HEK293 (cell line): ENCODE measurements at regions not wholly inside any gene's neighbourhood (a gene's known extent, or its start where the extent isn't known, plus 50 kb on each side); places are given as distances from the start of the nearest gene placed in this dataset.

Experiments used
- CTCF ChIA-PET: fragments of 350-600 bp; formaldehyde crosslinking; extraction: SDS; loops from one replicate; lab custom pipeline; 2021; ENCODE audit warnings: antibody characterized with exemption; lab: Yijun Ruan, JAX
- POLR2A ChIA-PET: fragments of 300-600 bp; formaldehyde crosslinking; extraction: SDS; loops from one replicate; lab custom pipeline; 2020; ENCODE audit warnings: antibody characterized with exemption, inconsistent platforms; lab: Yijun Ruan, JAX
- H3K27ac ChIP-seq: fragments of 200-500 bp; sonication (Bioruptor generic); 2 replicates; pipeline ENCODE4 v1.5.1; 2014; ENCODE audit warnings: low read depth, low read length, control low read depth, inconsistent platforms; ENCODE audit errors: extremely low read depth
- H3K36me3 ChIP-seq, 2 experiments: fragments of 200-500 bp in 1 of 2; sonication (Bioruptor generic) in 1 of 2; 1 replicate in 1 of 2; 2 replicates in 1 of 2; pipeline ENCODE4 v1.5.1; 2014 to 2017; ENCODE audit warnings: inconsistent platforms in 2 of 2, low read length in 2 of 2; ENCODE audit not compliant: control insufficient read depth in 2 of 2, insufficient read depth in 1 of 2
- H3K4me1 ChIP-seq: fragments of 200-500 bp; sonication (Bioruptor generic); 2 replicates; pipeline ENCODE4 v1.5.1; 2014; ENCODE audit warnings: mild to moderate bottlenecking, low read length, inconsistent platforms; ENCODE audit not compliant: control insufficient read depth, insufficient read depth
- H3K4me3 ChIP-seq: 2 replicates; pipeline ENCODE4 v1.5.1; 2011; ENCODE audit warnings: low read depth, mild to moderate bottlenecking, control low read depth, low read length, moderate library complexity
- H3K9me3 ChIP-seq: fragments of 200-500 bp; sonication (Bioruptor generic); 2 replicates; pipeline ENCODE4 v1.5.1; 2014; ENCODE audit warnings: low read depth, low read length, inconsistent platforms; ENCODE audit not compliant: control insufficient read depth, insufficient read depth
- GLI2 ChIP-seq: fragments of 450-650 bp; formaldehyde crosslinking; IDR thresholded peaks from 2 replicates; pipeline ENCODE4; 2017; ENCODE audit warnings: missing biosample characterization, missing genetic modification characterization, low read depth, borderline replicate concordance
- HOXA7 ChIP-seq: sonication (generic); formaldehyde crosslinking; IDR thresholded peaks from 2 replicates; pipeline ENCODE4 v1.8.1; 2022; ENCODE audit warnings: missing genetic modification reagents, borderline replicate concordance
- SP2 ChIP-seq: fragments of 450-650 bp; formaldehyde crosslinking; IDR thresholded peaks from 2 replicates; pipeline ENCODE4 v1.5.1; 2016; ENCODE audit warnings: missing biosample characterization, missing genetic modification characterization
- YY1 ChIP-seq: fragments of 450-650 bp; formaldehyde crosslinking; IDR thresholded peaks from 2 replicates; pipeline ENCODE4 v1.5.1; 2018; ENCODE audit warnings: missing biosample characterization, missing genetic modification characterization
- ZBTB21 ChIP-seq: fragments of 450-650 bp; formaldehyde crosslinking; IDR thresholded peaks from 2 replicates; pipeline ENCODE4 v1.5.1; 2017; ENCODE audit warnings: missing biosample characterization, missing genetic modification characterization
- ZNF24 ChIP-seq: fragments of 450-650 bp; formaldehyde crosslinking; IDR thresholded peaks from 2 replicates; pipeline ENCODE4 v1.5.1; 2016; ENCODE audit warnings: missing biosample characterization, missing genetic modification characterization
- ZNF521 ChIP-seq: fragments of 450-650 bp; formaldehyde crosslinking; IDR thresholded peaks from 2 replicates; pipeline ENCODE4 v1.5.1; 2017; ENCODE audit warnings: missing biosample characterization, mild to moderate bottlenecking, missing genetic modification characterization
- ZNF548 ChIP-seq: fragments of 450-650 bp; formaldehyde crosslinking; IDR thresholded peaks from 2 replicates; pipeline ENCODE4 v1.5.1; 2016; ENCODE audit warnings: missing biosample characterization, missing genetic modification characterization
- ZNF549 ChIP-seq: fragments of 450-650 bp; IDR thresholded peaks from 2 replicates; pipeline ENCODE4 v1.5.1; 2018; ENCODE audit warnings: missing biosample characterization, missing genetic modification characterization, mild to moderate bottlenecking, inconsistent platforms, moderate library complexity
- ZNF596 ChIP-seq: fragments of 450-650 bp; IDR thresholded peaks from 2 replicates; pipeline ENCODE4 v1.5.0; 2018; ENCODE audit warnings: missing biosample characterization, mild to moderate bottlenecking, missing genetic modification characterization, moderate library complexity
- ZNF830 ChIP-seq: fragments of 450-650 bp; IDR thresholded peaks from 2 replicates; pipeline ENCODE4 v1.5.0; 2018; ENCODE audit warnings: missing biosample characterization, missing genetic modification characterization, low read depth, mild to moderate bottlenecking, moderate library complexity
- TF ChIP-seq, protein P1 (sequence below): fragments of 450-650 bp; formaldehyde crosslinking; IDR thresholded peaks from 2 replicates; pipeline ENCODE4 v1.5.1; 2017; ENCODE audit warnings: missing biosample characterization, missing genetic modification characterization
- TF ChIP-seq, protein P2 (sequence below): fragments of 450-650 bp; formaldehyde crosslinking; IDR thresholded peaks from 2 replicates; pipeline ENCODE4 v1.5.1; 2016; ENCODE audit warnings: missing biosample characterization, missing genetic modification characterization
- TF ChIP-seq, protein P3 (sequence below): fragments of 450-650 bp; formaldehyde crosslinking; IDR thresholded peaks from 2 replicates; pipeline ENCODE4 v1.5.1; 2016; ENCODE audit warnings: missing biosample characterization, missing genetic modification characterization, borderline replicate concordance
- TF ChIP-seq, protein P4 (sequence below): fragments of 450-650 bp; formaldehyde crosslinking; IDR thresholded peaks from 2 replicates; pipeline ENCODE4 v1.5.1; 2016; ENCODE audit warnings: missing biosample characterization, missing genetic modification characterization

DNA sequence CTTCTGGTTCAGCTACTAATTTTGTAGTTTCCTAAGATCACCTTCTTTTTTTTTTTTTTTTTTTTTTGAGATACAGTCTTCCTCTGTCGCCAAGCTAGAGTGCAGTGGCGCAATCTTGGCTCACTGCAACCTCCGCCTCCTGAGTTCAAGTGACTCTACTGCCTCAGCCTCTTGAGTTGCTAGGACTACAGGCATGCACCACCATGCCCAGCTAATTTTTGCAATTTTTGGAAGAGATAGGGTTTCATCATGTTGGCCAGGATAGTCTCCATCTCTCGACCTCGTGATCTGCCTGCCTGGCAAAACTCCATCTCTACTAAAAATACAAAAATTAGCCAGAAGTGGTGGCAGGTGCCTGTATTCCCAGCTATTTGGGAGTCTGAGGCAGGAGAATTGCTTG is 301.5 kb upstream of the TFPI start (continued):
- TF ChIP-seq ZNF521 (tag by site-specific recombination): no peak
- TF ChIP-seq YY1 (tag by site-specific recombination): no peak
- no peak for TF ChIP-seq ZNF24 (tag by site-specific recombination)
- TF ChIP-seq ZNF549 (tag by site-specific recombination): no peak
- TF ChIP-seq, all 188 proteins: peak for 0

DNA sequence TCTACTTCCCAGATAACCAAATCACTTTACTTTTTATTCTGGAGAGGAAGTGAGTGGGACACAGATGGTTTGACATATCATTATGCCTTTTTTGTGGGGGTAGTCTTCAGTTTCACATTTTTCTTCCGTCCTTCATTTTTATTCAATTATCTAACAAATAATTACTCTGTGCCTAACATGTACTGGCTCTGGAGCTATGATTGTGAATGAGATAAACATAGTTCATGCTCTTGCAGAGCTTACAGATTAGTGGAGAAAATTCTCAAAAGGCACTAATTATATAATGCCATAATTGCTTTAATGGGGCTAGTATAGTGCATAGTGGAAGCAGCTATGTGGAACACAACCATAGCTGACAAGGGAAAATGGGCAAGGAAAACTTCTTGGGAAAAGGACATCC is 303.6 kb upstream of the TFPI start:
- TF ChIP-seq ZNF830 (tag by site-specific recombination) (no peak), SP2 (tag by site-specific recombination) (no peak), ZBTB21 (tag by site-specific recombination) (no peak)
- TF ChIP-seq, protein P1, sequence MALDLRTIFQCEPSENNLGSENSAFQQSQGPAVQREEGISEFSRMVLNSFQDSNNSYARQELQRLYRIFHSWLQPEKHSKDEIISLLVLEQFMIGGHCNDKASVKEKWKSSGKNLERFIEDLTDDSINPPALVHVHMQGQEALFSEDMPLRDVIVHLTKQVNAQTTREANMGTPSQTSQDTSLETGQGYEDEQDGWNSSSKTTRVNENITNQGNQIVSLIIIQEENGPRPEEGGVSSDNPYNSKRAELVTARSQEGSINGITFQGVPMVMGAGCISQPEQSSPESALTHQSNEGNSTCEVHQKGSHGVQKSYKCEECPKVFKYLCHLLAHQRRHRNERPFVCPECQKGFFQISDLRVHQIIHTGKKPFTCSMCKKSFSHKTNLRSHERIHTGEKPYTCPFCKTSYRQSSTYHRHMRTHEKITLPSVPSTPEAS: no peak
- TF ChIP-seq, protein P2, sequence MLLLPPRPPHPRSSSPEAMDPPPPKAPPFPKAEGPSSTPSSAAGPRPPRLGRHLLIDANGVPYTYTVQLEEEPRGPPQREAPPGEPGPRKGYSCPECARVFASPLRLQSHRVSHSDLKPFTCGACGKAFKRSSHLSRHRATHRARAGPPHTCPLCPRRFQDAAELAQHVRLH: no peak
- TF ChIP-seq, protein P3, sequence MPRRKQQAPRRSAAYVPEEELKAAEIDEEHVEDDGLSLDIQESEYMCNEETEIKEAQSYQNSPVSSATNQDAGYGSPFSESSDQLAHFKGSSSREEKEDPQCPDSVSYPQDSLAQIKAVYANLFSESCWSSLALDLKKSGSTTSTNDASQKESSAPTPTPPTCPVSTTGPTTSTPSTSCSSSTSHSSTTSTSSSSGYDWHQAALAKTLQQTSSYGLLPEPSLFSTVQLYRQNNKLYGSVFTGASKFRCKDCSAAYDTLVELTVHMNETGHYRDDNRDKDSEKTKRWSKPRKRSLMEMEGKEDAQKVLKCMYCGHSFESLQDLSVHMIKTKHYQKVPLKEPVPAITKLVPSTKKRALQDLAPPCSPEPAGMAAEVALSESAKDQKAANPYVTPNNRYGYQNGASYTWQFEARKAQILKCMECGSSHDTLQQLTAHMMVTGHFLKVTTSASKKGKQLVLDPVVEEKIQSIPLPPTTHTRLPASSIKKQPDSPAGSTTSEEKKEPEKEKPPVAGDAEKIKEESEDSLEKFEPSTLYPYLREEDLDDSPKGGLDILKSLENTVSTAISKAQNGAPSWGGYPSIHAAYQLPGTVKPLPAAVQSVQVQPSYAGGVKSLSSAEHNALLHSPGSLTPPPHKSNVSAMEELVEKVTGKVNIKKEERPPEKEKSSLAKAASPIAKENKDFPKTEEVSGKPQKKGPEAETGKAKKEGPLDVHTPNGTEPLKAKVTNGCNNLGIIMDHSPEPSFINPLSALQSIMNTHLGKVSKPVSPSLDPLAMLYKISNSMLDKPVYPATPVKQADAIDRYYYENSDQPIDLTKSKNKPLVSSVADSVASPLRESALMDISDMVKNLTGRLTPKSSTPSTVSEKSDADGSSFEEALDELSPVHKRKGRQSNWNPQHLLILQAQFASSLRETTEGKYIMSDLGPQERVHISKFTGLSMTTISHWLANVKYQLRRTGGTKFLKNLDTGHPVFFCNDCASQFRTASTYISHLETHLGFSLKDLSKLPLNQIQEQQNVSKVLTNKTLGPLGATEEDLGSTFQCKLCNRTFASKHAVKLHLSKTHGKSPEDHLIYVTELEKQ (tag by site-specific recombination): no peak
- TF ChIP-seq, protein P4, sequence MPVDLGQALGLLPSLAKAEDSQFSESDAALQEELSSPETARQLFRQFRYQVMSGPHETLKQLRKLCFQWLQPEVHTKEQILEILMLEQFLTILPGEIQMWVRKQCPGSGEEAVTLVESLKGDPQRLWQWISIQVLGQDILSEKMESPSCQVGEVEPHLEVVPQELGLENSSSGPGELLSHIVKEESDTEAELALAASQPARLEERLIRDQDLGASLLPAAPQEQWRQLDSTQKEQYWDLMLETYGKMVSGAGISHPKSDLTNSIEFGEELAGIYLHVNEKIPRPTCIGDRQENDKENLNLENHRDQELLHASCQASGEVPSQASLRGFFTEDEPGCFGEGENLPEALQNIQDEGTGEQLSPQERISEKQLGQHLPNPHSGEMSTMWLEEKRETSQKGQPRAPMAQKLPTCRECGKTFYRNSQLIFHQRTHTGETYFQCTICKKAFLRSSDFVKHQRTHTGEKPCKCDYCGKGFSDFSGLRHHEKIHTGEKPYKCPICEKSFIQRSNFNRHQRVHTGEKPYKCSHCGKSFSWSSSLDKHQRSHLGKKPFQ (tag by site-specific recombination): no peak

DNA sequence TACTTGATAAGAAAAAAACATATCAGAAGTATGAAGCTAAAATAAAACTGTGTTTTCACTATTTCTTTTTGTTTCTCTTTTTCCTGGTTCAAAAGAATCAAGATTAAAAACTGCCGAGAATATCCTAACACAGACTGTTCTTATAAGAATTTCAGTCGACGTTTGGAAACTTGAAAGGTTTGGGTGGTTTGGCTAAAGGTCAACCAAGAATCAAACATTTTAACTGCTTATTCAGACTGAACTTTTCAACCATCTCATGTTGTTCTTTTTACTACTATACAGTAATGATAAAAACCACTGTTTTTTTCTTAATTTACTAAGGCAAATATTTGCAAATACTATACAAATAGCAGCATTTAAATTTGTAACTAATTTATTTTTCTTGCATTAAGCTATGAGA is 308.5 kb upstream of the TFPI start:
- POLR2A ChIA-PET: no interaction called here
- no peaks in the 10 kb centered on the region for H3K9me3 ChIP-seq
- no peaks in the 10 kb centered on the region for H3K4me1 ChIP-seq
- no peak overlapping the region for H3K27ac ChIP-seq
- no peak overlapping the region for H3K4me3 ChIP-seq
- no peaks in the 10 kb centered on the region for H3K36me3 ChIP-seq
- no peak for TF ChIP-seq ZNF596 (tag by site-specific recombination)
- no peak for TF ChIP-seq GLI2 (tag by site-specific recombination)
- TF ChIP-seq ZNF548: no peak
- no peak for TF ChIP-seq HOXA7 (CRISPR knock-in tag)
- CTCF ChIA-PET: interaction anchor here (0.7 kb wide), 1 partner anchor 1078 kb away, joined by 3 read pairs; no protein-coding TSS in a partner anchor

More for the DNA sequence above, 303.6 kb upstream of the TFPI start:
- Histone ChIP-seq H3K27ac (no peak overlapping the region), H3K4me3 (no peak overlapping the region), H3K9me3 (no peaks in the 10 kb centered on the region), H3K36me3 (no peaks in the 10 kb centered on the region), H3K4me1 (no peaks in the 10 kb centered on the region)
- POLR2A ChIA-PET: no interaction called here
- CTCF ChIA-PET: interaction anchor here (0.6 kb wide), 2 partner anchors 435 to 548 kb away, joined by 3 read pairs; no protein-coding TSS in a partner anchor
